ENCODE measurements at regions not wholly inside any gene's neighbourhood (a gene's known extent, or its start where the extent isn't known, plus 50 kb on each side); places are given as distances from the start of the nearest gene placed in this dataset.
"Not testable (repeated sequence)": the region's sequence is repeated elsewhere in the genome, so short reads cannot be mapped to it uniquely, and the experiment has no call there.

DNA sequence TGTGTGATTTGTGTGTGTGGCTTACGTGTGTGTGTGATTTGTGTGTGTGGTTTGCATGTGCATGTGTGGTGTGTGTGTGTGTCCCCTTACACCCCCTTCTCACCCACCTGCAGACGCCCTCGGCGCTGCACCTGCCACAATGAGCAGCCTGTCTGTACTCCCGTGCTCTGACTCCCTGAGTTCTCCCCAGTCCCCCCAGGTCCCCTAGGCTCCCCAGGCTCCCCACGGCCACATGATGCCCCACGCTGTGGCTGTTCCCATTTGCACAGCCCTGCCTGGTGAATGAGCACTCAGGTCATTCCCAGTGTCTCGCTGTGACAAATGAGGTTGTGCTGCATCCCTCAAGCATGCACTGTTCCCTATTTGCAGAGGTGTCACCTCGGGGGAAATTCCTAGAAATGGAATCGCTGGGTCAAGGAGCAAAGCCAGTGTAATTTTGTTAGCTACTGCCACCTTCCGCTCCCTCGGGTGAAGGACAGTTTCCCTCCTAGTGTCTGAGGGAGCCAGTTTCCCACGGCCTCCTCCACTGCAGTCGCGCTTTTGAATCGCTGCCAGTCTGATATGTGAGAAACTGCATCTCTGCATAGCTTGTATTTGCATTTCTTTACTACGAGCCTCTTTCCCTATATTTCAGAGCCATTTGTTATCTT is 180.4 kb upstream of the FOXD4L5 start:
- TF ChIP-seq FOXP2 (optimal IDR thresholded peaks at IDR 0.05; ENCODE audit: control extremely low read depth, extremely low read length, insufficient read depth); POLR2AphosphoS5 (IDR thresholded peaks at IDR 0.05; ENCODE audit: borderline replicate concordance, low read depth, low read length); EZH2 (IDR thresholded peaks at IDR 0.05): not testable (repeated sequence)
